HG03571 (cell line): ENCODE measurements at regions not wholly inside any gene's neighbourhood (a gene's known extent, or its start where the extent isn't known, plus 50 kb on each side); places are given as distances from the start of the nearest gene placed in this dataset.
"Not testable (repeated sequence)": the region's sequence is repeated elsewhere in the genome, so short reads cannot be mapped to it uniquely, and the experiment has no call there.

Experiments used
- ATAC-seq: cut with Tn5 transposase; IDR thresholded peaks from one replicate; pipeline ENCODE4 v1.9.1; 2021; ENCODE audit not compliant: unreplicated experiment

GRCh38 chr10:118870467-118871243 is 115.9 kb upstream of the CACUL1 start:
- ATAC-seq, result no peak

- no peak for ATAC-seq
These were observed 116.6 kb upstream of the CACUL1 start for GRCh38 chr10:118871244-118871865.

GRCh38 chr10:118873091-118873737 is 118.4 kb upstream of the CACUL1 start:
- no peak for ATAC-seq

GRCh38 chr10:118873738-118874105 is 119.0 kb upstream of the CACUL1 start:
- ATAC-seq, result no peak

- ATAC-seq, result no peak
These were observed 119.4 kb upstream of the CACUL1 start for GRCh38 chr10:118874171-118874570.

- ATAC-seq, result no peak
These were observed 120.3 kb upstream of the CACUL1 start for GRCh38 chr10:118875087-118875486.

- no peak for ATAC-seq
These were observed 128.0 kb upstream of the CACUL1 start for GRCh38 chr10:118882741-118883140.

GRCh38 chr10:118892255-118892654 is 137.3 kb upstream of the NANOS1 start:
- ATAC-seq, result no peak

- not testable (repeated sequence) for ATAC-seq
These were observed 134.6 kb upstream of the NANOS1 start for GRCh38 chr10:118894891-118895290.

GRCh38 chr10:118900617-118901016 is 128.9 kb upstream of the NANOS1 start:
- no peak for ATAC-seq

- ATAC-seq, result no peak
These were observed 128.1 kb upstream of the NANOS1 start for GRCh38 chr10:118901380-118901779.

- no peak for ATAC-seq
These were observed 127.6 kb upstream of the NANOS1 start for GRCh38 chr10:118901906-118902305.

GRCh38 chr10:118902656-118903055 is 126.9 kb upstream of the NANOS1 start:
- ATAC-seq, result not testable (repeated sequence)

- ATAC-seq, result no peak
These were observed 126.3 kb upstream of the NANOS1 start for GRCh38 chr10:118903251-118903650.

- ATAC-seq, result no peak
These were observed 125.8 kb upstream of the NANOS1 start for GRCh38 chr10:118903691-118904090.

- ATAC-seq, result no peak
These were observed 125.2 kb upstream of the NANOS1 start for GRCh38 chr10:118904286-118904685.

GRCh38 chr10:118907051-118907450 is 122.5 kb upstream of the NANOS1 start:
- no peak for ATAC-seq

GRCh38 chr10:118908557-118909256 is 120.8 kb upstream of the NANOS1 start:
- ATAC-seq, result no peak

GRCh38 chr10:118910702-118911101 is 118.8 kb upstream of the NANOS1 start:
- ATAC-seq, result no peak

- ATAC-seq, result no peak
These were observed 118.2 kb upstream of the NANOS1 start for GRCh38 chr10:118911363-118911762.

GRCh38 chr10:118912961-118913600 is 116.4 kb upstream of the NANOS1 start:
- ATAC-seq, result no peak
